Body of pancreas (tissue), 4 donors: ENCODE measurements at regions not wholly inside any gene's neighbourhood (a gene's known extent, or its start where the extent isn't known, plus 50 kb on each side); places are given as distances from the start of the nearest gene placed in this dataset.

Experiments
- POLR2A ChIP-seq, 3 donors: fragments of 450-650 bp; IDR thresholded peaks; one replicate each; pipeline ENCODE4 v1.6.1; 2016; ENCODE audit warnings: antibody characterized with exemption in 3 of 3, mild to moderate bottlenecking in 2 of 3
- TF ChIP-seq, protein P1 (sequence below), 7 experiments: fragments of 450-650 bp in 4 of 7; fragments of 200-600 bp in 3 of 7; sonication (generic) in 3 of 7; IDR thresholded peaks; one replicate each; pipeline ENCODE4 v1.5.1; 2016 to 2019; ENCODE audit warnings: antibody characterized with exemption in 7 of 7

DNA sequence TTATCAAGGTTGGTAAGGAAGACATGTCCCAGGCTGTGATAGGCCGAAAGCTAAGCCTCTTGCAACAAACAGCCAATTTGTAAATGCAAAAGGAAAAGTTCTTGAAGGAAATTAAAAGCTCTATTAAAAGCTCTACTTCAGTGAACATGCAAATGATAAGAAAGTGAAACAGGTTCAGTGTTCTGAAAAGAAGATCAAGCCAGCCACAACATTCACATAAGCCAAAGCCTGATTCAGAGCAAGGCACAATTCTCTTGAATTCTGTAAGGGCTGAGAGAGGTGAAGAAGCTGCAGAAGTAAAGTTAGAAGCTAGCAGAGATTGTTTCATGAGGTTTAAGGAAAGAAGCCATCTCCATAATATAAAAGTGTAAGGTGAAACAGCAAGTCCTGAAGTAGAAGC is 1259.5 kb upstream of the PIK3C3 start:
- TF ChIP-seq, protein P1, sequence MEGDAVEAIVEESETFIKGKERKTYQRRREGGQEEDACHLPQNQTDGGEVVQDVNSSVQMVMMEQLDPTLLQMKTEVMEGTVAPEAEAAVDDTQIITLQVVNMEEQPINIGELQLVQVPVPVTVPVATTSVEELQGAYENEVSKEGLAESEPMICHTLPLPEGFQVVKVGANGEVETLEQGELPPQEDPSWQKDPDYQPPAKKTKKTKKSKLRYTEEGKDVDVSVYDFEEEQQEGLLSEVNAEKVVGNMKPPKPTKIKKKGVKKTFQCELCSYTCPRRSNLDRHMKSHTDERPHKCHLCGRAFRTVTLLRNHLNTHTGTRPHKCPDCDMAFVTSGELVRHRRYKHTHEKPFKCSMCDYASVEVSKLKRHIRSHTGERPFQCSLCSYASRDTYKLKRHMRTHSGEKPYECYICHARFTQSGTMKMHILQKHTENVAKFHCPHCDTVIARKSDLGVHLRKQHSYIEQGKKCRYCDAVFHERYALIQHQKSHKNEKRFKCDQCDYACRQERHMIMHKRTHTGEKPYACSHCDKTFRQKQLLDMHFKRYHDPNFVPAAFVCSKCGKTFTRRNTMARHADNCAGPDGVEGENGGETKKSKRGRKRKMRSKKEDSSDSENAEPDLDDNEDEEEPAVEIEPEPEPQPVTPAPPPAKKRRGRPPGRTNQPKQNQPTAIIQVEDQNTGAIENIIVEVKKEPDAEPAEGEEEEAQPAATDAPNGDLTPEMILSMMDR (IDR thresholded peaks at IDR 0.05), result no peak
- no peak for TF ChIP-seq POLR2A (IDR thresholded peaks at IDR 0.05)
